HL-60 (cell line): ENCODE measurements at regions not wholly inside any gene's neighbourhood (a gene's known extent, or its start where the extent isn't known, plus 50 kb on each side); places are given as distances from the start of the nearest gene placed in this dataset.

Experiments
- DNase-seq, 2 experiments: peaks; one replicate each; pipeline ENCODE4 v3.0.0-alpha.2; 2010 to 2020; ENCODE audit warnings: low read depth in 1 of 2, low spot score in 1 of 2
- H3K27ac ChIP-seq: fragments of 250-450 bp; sonication (Bioruptor Pico); replicated peaks from 2 replicates; pipeline ENCODE4 v1.5.1; 2020; ENCODE audit warnings: mild to moderate bottlenecking, moderate library complexity
- H3K27me3 ChIP-seq: fragments of 250-450 bp; sonication (Bioruptor Pico); 2 replicates; pipeline ENCODE4 v1.5.1; 2021; ENCODE audit warnings: mild to moderate bottlenecking, moderate library complexity; ENCODE audit not compliant: insufficient read depth, poor library complexity, severe bottlenecking
- H3K4me3 ChIP-seq: replicated peaks from 2 replicates; pipeline ENCODE4 v1.5.1; 2011; ENCODE audit warnings: mild to moderate bottlenecking, control low read depth, low read length; ENCODE audit not compliant: insufficient read depth
- GABPA ChIP-seq: IDR thresholded peaks from 2 replicates; pipeline ENCODE4 v1.6.1; 2012; ENCODE audit warnings: low read depth
- POLR2AphosphoS5 ChIP-seq: IDR thresholded peaks from 2 replicates; pipeline ENCODE4 v1.6.1; 2012; ENCODE audit warnings: low read depth
- REST ChIP-seq: IDR thresholded peaks from 2 replicates; pipeline ENCODE4 v1.6.1; 2012; ENCODE audit warnings: low read depth; ENCODE audit not compliant: insufficient replicate concordance
- SPI1 ChIP-seq: IDR thresholded peaks from 2 replicates; pipeline ENCODE4 v1.6.1; 2012; ENCODE audit warnings: low read depth, mild to moderate bottlenecking, borderline replicate concordance
- TF ChIP-seq, protein P1 (sequence below): IDR thresholded peaks from one replicate; pipeline ENCODE4 v1.5.1; 2011; ENCODE audit warnings: low read length, control low read depth, inconsistent platforms; ENCODE audit not compliant: insufficient read depth

DNA sequence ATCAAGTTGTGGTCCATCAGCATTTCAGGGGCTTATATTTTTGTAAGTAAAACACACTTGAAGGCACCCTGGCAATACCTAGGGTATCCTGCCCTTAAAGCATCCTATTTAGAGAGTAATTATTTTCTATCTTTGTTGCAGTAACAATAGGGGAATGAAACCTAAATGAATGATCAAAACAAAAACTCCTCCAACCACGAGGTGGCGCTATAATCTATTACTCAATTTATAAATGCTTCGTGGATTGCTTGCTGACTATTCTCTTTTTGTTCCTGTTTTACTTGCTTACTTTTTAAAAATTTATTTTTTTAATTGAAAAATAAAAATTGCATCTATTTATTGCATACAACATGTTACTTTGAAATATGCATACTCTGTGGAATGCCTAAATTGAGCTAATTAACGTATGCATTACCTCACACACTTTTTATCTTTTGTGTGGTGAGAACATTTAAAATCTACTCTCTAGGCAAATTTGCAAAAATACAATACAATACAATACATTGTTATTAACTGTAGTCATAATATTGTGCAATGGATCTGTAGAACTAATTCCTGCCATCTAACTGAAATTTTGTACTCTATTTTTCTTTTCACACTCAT, 147.7 kb upstream of the BMPER start:
- Histone ChIP-seq H3K27ac (no peak overlapping the region), H3K27me3 (no peaks in the 10 kb centered on the region), H3K4me3 (no peak overlapping the region)
- TF ChIP-seq GABPA: no peak
- no peak for TF ChIP-seq REST
- TF ChIP-seq, protein P1, sequence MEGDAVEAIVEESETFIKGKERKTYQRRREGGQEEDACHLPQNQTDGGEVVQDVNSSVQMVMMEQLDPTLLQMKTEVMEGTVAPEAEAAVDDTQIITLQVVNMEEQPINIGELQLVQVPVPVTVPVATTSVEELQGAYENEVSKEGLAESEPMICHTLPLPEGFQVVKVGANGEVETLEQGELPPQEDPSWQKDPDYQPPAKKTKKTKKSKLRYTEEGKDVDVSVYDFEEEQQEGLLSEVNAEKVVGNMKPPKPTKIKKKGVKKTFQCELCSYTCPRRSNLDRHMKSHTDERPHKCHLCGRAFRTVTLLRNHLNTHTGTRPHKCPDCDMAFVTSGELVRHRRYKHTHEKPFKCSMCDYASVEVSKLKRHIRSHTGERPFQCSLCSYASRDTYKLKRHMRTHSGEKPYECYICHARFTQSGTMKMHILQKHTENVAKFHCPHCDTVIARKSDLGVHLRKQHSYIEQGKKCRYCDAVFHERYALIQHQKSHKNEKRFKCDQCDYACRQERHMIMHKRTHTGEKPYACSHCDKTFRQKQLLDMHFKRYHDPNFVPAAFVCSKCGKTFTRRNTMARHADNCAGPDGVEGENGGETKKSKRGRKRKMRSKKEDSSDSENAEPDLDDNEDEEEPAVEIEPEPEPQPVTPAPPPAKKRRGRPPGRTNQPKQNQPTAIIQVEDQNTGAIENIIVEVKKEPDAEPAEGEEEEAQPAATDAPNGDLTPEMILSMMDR: no peak
- TF ChIP-seq POLR2AphosphoS5: no peak
- TF ChIP-seq SPI1: no peak
- DNase-seq: peak in 1 of 2 experiments; percentile 14

GRCh38 chr7:33760146-33760545, 145.2 kb upstream of the BMPER start:
- no peak overlapping the region for H3K4me3 ChIP-seq
- no peak for TF ChIP-seq GABPA
- no peak for TF ChIP-seq SPI1
- TF ChIP-seq REST: no peak
- no peak for TF ChIP-seq POLR2AphosphoS5
- TF ChIP-seq, protein P1: no peak
- DNase-seq: no peak
- no peaks in the 10 kb centered on the region for H3K27me3 ChIP-seq
- no peak overlapping the region for H3K27ac ChIP-seq

- DNase-seq: no peak
- TF ChIP-seq SPI1: no peak
- TF ChIP-seq GABPA: no peak
- no peak for TF ChIP-seq POLR2AphosphoS5
- TF ChIP-seq, protein P1: no peak
- TF ChIP-seq REST: no peak
- no peaks in the 10 kb centered on the region for H3K27me3 ChIP-seq
- H3K4me3 ChIP-seq: no peak overlapping the region
- H3K27ac ChIP-seq: no peak overlapping the region
These were observed 144.5 kb upstream of the BMPER start for GRCh38 chr7:33760834-33761233.
